RPMI8226 (cell line): ENCODE measurements at regions not wholly inside any gene's neighbourhood (a gene's known extent, or its start where the extent isn't known, plus 50 kb on each side); places are given as distances from the start of the nearest gene placed in this dataset.

Source experiments
- DNase-seq: peaks from one replicate; pipeline ENCODE4 v3.0.0-alpha.2; 2015

DNA sequence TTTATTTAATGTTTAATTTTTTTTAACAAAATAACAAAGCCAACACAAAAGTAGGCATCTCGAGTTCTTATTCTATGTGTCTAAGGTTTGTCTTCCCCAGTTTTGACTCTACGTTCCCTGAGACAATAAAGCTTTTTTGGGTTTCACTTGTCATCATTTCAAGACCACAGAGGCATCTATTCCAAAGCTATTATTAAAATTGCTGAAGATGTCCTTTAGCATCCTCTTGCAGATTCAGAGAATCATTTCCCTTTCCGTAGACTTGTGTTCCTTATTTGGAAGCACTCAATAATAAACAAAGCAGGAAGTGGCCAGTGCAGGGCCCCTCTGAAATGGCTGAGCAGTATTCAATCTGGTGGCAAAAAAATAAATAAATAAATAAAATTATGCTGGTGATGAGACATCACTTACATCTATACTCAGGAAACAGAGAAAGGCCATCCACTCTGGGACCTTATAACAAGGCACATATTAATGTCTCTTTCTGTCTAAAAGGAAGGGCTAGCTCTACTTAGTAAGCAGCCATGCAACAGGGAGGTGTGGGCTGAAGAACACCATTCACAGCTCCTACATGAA lies 362.3 kb downstream of the WDR72 start:
- DNase-seq: peak; percentile 68

DNA sequence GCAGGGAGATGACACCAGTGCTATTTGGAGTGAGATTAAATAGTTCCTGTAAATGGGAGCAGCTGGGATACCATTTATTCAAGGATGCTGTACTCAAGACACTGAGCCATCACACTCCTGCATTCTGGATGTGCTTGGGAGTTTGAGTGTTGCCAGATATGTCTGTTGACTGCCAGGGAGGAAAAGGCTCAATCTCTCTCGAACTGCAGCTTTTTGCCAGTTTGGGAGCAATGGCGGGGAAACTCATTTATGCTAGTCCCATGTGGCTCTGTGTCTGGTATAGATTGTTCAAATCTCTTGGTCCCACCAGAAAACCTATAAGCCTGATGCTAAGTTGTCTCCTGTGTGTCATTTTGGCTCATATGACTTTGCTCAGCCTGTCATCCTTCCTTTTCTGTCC lies 363.6 kb downstream of the WDR72 start:
- no peak for DNase-seq

DNA sequence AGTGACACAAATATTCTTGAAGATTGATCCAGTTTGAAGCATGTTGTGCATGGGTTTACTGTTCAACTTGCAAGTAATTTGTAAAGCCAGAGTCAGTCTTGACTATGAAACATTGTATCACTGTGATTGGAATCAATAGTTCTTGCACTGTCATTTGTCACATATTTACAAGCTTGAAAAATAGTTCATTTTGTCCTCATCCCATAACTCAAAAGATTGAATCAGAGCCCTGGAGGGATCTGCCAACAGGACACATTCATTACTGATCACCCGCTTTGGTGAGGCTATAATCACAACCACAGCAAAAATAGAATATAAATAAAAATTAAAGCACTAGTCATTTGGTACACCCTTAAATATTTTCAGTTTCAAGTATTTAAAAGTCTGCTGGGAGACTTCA lies 368.9 kb downstream of the WDR72 start:
- DNase-seq: no peak

DNA sequence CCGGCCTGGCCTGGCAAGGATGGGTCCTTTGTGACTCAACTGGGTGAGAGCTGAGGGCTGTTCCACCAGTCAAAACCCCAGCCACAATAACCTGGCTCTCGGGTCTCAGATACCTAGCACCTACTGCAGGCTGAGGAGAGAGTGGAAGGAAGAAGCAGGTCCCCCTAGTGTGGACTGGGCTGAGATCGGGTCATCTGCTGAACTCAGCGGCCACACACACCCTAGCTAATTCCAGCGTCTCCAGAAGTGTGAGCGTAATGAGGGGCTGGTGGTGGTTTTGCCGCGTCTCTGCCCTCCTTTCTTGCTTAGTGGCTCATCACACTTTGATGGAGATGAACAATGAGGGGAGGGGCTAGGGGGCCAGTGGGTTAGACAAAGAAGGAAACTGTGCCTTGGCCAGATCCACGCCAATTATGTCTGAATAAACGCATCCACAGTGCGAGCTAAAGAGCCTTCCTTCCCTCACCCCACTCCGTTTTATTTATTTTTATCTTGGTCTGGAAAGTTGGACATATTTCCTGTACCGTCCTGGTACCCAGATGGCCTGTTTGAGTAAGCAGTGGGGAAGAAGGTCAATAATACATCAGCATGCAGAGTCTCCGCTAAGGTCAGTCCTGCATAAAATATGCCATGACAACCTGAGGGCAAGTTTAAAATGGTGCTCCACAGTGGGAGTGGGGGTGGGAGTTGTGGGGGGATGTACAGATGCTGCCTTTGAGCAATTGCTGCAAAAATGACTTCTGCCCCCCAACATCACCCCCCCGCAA lies 370.0 kb downstream of the WDR72 start:
- DNase-seq: no peak

DNA sequence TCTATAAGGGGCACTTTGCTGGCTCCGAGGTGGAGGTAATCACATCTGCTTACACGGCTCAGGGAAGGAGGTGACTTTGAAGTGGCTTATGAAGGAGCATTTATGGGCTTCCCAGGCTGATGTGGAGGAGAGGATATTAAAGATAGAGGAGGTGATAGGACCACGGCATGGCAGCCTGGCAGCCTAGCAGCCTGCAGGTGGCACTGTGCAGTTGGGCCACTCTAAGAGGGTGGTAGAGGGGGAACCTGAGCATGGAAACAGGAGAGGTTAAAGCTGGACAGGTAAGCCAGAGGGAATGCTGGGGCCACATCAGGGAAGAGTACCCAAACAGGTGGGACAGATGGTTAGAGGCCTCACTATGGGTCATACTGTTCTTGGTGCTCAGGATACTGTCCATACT lies 375.0 kb downstream of the WDR72 start:
- peak; percentile 55 for DNase-seq

DNA sequence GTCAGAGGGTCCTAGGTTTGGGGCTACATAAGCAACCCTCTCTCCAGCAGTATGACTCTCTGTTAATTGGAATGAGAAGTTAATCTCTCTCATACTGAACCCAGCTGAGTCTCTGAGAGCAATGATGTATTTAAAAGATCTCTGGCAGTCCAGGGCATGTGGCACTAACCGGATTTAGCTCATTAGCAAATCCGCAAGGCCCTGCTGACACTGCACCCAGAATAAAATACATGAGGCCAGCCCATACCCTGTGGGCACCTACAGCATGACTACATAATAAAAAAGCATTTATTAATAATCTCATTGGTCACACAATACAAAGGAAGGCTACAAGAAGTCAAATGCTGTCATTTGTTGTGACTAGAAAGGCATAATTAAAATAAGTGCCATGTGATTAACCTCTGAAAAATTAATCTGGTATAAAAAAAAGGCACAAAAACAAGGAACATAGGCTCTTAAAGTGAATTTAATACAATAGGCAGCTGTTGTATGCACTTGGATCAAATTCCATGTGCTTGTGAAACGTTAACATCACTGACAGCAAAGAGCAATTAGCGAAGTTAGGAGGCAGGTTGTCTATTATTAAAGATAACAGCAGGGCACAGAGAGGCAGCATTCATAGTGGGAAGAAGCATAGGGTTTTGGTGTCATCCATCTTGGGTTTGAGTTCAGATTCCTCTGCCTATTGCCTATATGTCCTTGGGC lies 381.2 kb downstream of the WDR72 start:
- peak; percentile 25 for DNase-seq

DNA sequence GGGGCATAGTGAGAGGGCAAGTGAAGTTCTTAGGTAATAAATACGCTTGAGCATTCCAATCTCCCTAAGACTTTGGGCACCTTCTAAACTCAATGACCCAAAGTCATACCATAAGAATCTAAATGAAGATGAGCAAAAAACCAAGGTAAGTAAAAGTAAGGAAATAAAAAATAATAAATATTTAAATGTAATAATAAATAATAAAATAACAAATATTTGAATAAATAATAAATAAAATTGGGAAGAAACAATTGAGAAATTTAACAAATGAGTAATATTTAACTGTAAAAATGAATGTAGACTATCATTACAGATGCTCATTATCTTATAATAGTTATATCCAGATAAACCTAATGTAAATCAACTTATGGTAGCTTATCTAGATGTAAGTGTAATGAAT lies 391.7 kb downstream of the WDR72 start:
- no peak for DNase-seq

DNA sequence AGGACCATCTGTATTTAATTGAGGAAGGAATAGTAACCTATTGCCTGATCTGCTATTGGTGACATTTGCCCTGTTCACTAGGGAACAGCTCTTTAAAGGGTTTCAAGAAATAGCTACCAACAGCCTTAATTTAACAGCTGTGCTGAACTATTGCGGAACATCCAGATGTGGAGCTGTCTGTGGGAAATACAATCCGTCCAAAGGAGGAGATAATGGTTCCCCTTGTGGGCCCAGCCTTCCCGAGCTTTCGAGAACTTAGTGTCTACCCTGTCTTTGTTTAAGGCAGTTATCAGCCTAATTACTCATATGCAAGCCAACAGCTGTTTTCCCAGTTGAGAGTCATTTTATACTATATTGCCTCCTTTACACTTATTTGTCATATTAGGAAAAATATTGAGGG lies 398.6 kb downstream of the WDR72 start:
- no peak for DNase-seq

DNA sequence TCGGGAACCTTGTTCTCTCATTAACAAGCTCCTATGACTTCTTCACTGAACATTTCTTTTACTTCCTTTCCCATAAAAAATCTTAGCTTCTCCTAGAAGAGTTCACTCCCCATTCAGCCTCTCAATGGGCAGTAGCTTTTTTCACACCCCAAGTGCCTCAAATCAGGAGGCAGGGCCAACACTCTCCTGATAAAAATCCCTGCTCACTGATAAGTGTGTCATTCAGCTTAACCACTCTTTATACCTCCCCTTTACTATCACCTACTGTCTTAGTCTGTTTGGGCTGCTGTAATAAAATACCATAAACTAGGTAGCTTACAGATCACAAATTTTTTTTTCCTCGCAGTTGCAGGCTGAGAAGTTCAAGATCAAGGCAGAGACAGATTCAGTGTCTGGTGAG lies 400.4 kb downstream of the WDR72 start:
- DNase-seq: no peak

DNA sequence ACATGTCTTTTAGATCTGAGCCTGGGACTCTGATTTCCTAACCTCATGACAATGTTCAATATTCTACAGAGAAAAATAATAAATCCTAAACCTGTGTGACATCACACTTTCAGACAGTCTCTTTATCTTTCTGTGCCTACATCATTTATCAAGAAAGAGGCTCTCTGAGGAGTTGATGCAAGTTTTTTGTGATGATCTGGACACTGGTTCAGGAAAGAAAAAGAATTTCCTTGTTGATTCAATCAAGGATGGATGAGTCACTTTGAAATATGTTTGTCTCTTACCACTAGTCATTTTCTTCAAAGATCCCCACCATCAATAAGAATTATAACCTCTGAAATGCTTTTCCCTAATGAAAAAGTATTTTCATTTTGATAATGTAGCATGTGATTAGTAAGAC lies 404.6 kb downstream of the WDR72 start:
- DNase-seq: no peak

DNA sequence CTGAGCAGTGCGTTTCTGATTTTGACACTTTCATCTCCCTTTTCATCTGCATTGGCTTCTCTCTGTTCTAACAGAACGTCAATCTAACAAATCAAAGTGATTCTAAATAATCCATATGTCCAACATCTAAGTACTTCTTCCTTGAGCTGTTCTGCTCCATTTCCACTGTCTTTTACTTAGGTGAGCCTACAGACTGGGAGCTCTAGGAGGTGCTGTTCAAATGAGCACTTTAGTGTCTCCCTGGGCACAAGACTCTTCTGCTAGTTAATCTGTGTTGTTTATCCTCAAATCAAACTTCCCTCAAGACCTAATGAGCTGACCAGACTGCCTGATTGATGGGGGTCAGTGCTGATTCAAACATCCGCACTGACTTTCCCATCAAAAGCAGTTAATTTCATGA lies 408.1 kb downstream of the WDR72 start:
- DNase-seq: no peak

DNA sequence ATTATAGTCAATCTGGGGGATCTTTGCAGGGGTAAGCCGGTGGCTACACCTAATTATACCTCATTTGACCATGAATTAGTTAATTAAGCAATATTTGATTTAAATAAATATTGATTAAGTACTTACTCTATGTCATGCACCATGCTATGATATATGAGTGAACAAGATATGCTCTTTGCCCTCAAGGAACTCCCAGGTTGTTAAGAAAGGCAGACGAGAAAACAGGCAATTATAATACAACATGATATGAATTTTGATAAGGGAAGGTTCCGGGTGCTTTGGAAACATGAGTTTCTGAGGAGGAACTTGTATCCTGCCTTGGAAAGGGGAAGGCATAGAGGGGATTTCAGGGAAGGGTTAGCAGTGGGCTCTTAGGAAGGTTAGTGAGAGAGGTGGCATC lies 412.9 kb downstream of the WDR72 start:
- no peak for DNase-seq

DNA sequence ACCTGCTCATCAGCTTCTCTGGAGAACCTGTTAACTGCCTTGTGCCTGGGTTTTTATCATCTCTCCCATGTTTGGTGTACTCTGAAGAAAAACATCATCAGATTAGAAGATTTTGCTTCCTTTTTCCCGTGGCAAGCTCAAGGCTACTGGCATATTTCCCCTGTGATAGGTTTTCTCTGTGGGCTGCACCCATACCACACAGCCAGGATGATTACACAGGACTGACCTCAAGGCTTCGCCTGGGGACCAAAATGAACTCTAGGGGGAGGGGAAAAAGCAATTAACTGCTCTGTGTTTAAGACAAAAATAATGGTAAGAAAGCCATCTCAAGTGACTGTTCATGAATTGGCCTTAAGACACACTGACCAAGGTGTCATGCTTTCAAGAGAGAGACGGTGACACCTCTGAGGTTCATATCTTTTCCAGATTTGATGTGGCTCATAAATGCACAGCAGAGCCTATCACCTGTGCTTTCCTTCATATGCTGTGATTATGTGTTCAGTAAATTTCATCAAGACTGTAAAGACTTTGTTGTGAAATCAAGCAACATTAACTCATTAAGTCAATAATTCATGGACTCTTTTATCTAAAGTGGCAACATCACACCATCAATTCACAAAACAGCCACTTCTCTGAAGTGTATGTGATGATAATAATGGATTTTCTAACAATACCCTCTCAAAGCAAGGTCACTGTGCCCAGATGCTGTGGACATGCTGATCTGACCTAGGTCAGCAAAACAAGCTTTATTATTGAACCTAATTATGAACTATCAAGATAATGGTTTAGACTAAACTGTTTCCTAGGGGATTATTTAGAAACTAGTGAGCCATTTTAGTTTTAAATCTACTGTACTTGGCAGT lies 427.9 kb downstream of the WDR72 start:
- no peak for DNase-seq

DNA sequence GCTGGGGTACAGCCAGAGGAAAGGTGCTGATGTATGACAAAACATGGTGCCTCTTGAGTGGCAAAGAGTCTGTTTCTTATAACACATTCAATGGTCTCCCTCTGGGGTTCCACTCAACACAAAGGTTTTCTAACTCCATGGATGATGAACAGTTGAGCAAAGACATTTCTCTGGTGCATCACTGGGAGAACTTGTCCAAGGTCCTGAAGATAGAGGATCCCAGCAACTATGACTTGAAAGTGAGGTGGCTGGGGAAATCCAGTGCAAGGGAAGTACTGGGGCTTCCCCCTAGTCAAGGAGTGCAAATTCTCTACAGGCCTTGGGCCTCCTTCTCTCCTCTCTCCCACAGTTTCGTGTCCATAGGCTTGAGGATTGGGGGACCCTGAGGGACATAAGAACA lies 431.1 kb downstream of the WDR72 start:
- no peak for DNase-seq

DNA sequence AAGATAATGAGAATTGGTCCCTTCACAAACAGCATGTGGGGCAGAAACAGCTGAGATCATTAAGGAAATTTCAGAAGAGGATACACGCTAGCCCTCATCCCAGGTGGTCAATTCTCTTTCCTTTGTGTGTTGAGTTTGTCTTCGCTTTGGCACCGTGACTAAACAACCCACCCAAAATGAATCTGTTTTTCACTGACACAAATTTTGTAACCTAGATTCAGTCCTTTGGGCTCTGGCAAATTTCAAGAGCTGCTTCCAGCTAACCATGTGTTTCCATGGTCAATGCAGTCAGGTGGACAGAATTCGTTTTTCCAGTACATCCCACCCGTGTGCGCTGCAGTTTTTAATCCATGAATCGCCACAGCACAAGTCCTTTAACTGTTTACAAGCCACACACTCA lies 435.4 kb downstream of the WDR72 start:
- DNase-seq: no peak

DNA sequence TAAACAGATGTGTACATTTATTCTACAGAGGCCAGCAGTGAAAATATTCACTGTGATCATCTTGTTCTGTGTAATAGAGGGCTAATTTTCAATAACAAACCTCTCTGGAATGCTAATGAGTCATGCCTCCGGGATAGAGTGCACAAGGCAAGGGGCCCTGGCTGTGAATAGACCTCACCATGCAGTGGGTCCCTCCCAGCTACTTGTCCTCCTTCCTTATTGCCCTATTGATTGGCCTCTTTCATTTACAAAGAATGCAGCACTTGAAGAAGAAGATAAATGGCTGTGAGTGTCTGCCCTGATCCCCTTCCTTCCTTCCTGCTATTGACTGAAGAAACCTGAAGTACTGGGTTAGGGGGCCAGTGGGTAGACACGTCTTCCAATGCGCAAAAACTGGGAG lies 436.3 kb downstream of the WDR72 start:
- no peak for DNase-seq

DNA sequence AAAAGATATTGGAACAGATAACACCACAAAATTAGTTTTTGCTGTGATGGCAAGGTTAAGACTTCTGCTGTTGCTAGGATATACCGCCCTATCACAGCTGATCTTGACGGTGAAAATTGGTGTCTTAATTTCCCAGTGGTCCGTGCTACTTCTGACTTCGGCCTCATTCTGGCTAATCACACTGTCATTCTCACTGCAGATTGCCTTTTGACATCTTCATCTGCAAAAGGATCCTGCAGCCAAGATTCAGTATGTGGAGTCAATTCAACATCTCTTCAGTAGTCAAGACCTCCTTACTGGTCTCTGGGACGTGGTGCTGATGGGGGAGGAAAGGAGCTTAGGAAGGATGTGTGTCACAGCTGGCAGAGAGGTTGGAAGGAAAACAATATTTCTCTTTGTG lies 438.6 kb downstream of the WDR72 start:
- DNase-seq: no peak

DNA sequence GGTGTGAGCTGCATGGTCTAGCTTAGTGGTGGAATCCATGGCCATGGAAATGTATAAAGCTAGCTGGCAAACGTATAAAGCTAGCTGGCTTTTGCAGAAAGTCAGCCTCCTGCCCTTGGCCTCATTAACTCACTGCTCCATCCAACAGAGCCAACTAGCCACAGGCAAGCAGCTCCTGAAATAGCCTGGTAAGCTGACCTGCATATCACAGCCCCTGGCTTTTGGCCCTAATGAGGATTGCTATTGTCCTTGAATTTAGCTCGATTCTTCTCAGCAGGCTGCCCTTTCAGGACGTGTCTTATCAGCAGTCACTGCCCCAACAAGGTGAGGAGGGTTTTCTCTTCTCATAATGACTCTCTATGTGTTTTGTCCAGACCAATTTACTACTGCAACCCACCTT lies 446.8 kb downstream of the WDR72 start:
- no peak for DNase-seq

DNA sequence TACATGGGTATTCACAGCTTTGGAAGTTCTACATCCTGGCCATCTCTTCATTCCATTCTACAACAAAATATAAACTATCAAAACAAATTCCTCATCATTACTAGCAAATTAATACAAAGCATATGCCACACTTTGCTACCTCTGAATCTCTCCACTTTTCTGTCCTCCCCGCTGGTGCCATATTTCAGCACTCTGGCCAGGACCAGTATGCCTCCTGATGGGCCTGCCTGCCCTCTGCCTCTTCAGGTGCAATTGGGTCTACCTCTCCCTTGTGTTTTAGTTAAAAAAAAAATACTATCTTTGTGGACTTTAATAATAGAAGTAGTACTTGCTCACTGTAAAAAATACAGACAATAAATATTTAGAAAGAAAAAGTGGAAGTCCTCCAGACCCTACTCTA lies 448.8 kb downstream of the WDR72 start:
- no peak for DNase-seq

DNA sequence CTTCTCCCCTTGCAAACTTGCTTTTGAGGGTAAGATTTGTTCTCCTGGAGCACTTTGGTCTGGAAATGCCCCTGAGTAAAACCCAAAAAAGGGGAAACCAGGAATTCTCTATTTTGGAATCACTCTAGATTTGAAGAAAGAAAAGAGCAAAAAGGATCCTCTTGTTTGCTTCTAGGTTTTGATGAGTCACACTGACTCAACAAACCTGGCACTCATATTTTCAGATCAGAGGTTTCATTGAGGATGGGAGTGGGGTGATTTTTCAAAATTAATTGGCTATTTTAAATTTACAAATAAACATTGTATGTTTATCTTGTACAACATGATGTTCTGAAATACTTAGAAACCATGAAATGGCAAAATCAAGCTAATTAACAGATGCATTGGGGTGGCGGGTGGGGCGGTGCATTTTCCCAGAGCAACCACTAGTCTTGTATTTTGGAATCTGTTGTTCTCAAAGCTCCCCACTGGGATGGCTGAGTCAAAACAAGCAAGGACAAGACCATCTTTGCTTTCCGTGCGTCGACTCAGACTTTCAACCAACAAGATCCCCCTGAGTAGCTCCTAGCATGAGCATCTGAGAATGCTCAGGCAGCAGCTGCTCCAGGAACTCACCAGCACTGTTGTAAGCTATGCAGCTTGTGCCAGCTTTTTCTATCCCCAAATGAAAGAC lies 451.4 kb downstream of the WDR72 start:
- DNase-seq: no peak

DNA sequence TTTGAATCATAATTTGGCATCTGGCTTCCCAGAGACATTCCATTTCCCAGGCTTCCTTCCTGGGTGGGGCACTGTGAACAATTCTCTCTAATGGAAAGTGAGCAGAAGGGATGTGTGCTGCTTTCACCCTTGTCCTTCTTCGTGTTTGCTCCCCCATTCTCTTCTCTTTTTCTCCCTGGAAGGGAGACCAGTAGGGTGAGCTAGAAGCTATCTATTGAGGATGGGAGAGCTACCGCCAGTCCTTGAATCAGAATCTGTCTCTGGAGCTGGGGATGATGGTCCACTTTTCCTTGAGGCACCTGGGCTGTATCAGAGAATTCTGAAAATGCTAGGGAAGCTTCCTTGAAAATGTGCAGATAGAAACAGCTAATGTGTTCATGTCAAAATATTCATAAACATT lies 453.9 kb downstream of the WDR72 start:
- no peak for DNase-seq

DNA sequence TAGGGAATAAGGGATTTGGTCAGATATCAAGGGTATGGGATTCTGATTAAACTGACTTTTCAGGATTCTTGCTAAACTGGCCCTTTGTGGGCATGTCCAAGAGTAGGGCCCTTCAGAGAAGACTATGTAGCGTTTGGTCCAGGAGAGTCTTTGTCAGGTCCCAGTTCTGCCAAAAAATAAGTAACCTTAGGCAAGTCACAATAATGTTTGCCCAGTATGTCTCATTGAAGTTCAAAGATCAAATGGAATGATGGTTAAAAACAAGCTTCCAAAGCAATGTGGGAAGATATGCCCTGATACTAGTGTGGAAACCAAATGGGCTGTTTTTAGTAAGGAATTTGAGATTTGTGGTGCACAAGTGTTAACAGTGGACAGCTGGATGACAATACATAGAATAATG lies 454.4 kb downstream of the WDR72 start:
- DNase-seq: no peak

DNA sequence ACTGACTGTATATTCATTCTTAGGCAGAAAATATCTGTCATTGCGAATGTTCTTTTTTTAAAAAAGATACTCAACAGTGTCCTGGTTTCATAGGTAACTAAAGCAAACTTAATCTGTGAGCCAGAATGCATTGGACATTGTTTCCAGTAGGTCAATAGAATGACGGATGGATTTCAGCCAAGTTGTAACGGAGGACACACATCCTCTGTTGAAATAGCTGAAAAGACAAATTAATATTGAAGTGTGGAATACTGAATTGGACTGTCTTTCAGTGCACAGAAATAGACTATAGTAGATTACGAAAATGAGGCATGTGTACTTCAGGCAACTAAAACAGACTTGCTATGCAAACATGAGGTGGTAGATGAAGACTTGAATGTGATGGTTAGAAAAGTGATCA lies 461.6 kb downstream of the WDR72 start:
- no peak for DNase-seq
